Right lobe of liver (tissue), 4 donors: ENCODE measurements at regions not wholly inside any gene's neighbourhood (a gene's known extent, or its start where the extent isn't known, plus 50 kb on each side); places are given as distances from the start of the nearest gene placed in this dataset.

Source experiments
- CTCF ChIP-seq, 4 donors: fragments of 200-600 bp in 3 of 4; fragments of 450-650 bp in 1 of 4; IDR thresholded peaks; one replicate each; pipeline versions ENCODE4 v1.5.1 to v1.8.0; 2016 to 2022; ENCODE audit warnings: antibody characterized with exemption in 4 of 4, mild to moderate bottlenecking in 2 of 4
- POLR2A ChIP-seq: fragments of 450-650 bp; IDR thresholded peaks from one replicate; pipeline ENCODE4 v1.6.1; 2017; ENCODE audit warnings: antibody characterized with exemption, mild to moderate bottlenecking
- donor health status: DM: no; HTN: no; CAD: no.
- donor health status: DM: no; HTN: no; CAD: no.
- donor health status: DM: no; HTN: yes; CAD: no.

GRCh38 chr12:67512061-67512460, 136.5 kb upstream of the DYRK2 start:
- no peak for TF ChIP-seq POLR2A
- TF ChIP-seq CTCF (IDR thresholded peaks at IDR 0.05): no peak
